ENCODE measurements at regions not wholly inside any gene's neighbourhood (a gene's known extent, or its start where the extent isn't known, plus 50 kb on each side); places are given as distances from the start of the nearest gene placed in this dataset.

- DNase-seq, result no peak
These were observed 394.3 kb downstream of the FOXO1 start for GRCh38 chr13:40271931-40272775.

GRCh38 chr13:40272776-40273139, 393.7 kb downstream of the FOXO1 start:
- DNase-seq, result no peak

- DNase-seq, result no peak
These were observed 393.0 kb downstream of the FOXO1 start for GRCh38 chr13:40273253-40274025.

DNA sequence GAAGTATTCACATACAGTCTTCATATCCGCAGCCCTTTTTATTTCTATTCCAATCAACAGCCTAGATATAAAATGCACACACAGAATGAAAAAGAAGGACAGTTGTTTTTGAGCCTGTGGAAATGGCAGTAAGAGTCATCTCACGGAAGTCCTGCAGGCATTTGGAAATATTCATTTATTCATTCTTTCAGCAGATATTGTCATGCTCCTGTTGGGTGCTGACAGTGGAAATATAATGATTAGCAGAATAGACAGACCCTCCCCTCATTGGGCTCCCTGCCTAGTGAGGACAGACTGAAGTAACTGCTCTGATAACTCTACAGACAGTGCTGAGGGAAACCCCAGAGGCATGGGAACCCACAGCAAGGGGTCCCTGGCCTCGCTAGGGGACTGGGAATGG, 392.3 kb downstream of the FOXO1 start:
- no peak for DNase-seq

GRCh38 chr13:40275155-40275554, 391.3 kb downstream of the FOXO1 start:
- DNase-seq, result no peak

- DNase-seq, result no peak
These were observed 390.8 kb downstream of the FOXO1 start for GRCh38 chr13:40275636-40276035.

GRCh38 chr13:40283666-40284065, 382.8 kb downstream of the FOXO1 start:
- no peak for DNase-seq

GRCh38 chr13:40285634-40286033, 380.8 kb downstream of the FOXO1 start:
- DNase-seq, result no peak

DNA sequence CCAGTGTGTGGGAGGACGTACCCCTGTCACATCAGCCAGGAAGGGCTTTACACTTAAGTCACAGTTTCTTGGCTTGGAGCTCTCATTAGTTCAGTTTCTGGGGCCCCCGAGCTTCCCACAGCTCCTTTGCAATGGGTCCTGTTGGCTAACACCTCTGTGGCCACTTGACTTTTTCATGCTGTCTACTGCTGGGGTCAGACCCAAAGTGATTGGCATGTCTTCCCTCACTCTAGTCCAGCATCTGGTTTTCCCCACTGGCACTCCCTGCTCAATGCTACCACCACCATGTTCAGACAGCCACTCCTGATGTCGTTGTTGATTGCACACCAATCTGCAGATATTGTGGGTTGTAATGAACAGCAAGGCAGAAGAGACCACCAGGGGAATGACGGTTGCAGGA, 379.0 kb downstream of the FOXO1 start:
- DNase-seq, result no peak

DNA sequence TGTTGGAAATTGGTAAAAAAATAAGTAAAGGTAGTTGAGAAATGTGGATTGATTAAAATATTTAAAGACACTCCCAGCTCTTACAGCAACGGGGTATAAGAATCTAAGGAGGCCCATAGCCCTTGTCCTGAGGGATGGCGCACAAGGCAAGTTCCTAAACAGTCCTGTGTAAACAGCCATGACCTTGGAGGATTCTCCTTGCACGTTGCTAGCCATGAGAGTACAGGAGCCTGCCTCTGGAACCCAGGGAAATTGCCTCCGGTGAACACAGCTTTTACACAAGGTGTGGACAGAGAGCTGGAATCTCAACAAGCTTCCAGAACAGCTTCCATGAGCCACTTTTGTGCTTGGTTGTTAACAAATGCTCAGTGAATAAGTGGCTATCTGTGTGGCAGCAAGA, 378.2 kb downstream of the FOXO1 start:
- DNase-seq, result no peak

- DNase-seq, result no peak
These were observed 375.7 kb downstream of the FOXO1 start for GRCh38 chr13:40290758-40291157.

GRCh38 chr13:40292108-40292507, 374.3 kb downstream of the FOXO1 start:
- no peak for DNase-seq

GRCh38 chr13:40292536-40292935, 373.9 kb downstream of the FOXO1 start:
- no peak for DNase-seq

DNA sequence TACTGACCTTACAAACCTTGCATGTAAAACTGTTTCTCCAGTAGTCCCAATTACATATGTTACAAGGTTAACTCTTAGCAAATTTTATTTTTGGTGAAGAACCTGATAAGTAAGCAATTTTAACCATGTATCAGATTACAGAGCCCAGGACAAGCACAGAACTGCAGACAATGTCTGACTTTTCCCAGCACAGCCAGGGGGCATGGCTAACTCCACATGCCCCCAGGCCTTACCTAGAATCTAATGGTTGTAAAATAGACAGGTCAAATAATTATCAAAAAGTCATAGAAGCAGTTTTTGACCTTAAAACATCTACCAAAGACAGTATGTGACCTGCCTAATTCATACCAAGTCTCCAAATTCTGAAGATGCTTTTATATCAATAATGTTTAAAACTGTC, 364.1 kb downstream of the FOXO1 start:
- DNase-seq, result no peak

DNA sequence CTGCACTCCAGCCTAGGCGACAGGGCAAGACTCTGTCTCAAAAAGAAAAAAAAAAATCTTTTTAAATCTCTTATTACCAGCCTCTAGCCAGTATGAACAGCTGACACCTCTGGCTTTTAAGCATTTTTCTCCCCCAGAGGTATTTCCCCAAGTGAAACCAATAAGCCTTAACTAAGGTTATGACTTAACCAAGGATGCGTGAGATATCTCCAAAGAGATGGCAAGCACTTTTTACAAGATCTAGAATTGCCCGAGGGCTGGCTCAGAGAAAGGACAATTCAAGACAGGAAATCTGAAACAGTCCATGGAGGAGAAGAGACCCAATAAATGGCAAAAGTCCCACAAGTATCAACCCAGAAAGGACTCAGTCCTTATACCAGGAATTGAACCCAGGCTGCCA, 362.1 kb downstream of the FOXO1 start:
- no peak for DNase-seq

DNA sequence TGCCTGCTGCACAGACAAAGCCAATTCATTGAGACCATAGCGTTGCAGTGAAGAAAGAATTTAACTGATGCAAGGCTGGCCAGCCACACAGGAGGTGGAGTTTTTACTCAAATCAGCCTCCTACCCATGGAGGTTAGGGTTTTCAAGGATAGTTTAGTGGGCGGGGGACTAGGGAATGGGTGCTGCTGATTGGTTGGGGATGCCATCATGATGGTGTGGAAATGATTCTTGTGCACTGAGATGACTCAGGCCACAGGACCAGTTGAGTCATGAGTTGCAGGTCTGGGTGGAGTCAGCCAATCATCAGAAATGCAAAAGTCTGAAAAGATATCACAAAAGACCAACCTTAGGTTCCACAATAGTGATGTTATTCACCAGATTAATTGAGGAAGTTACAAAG, 359.6 kb downstream of the FOXO1 start:
- DNase-seq, result peak; percentile 3

GRCh38 chr13:40309881-40310280, 356.6 kb downstream of the FOXO1 start:
- no peak for DNase-seq

DNA sequence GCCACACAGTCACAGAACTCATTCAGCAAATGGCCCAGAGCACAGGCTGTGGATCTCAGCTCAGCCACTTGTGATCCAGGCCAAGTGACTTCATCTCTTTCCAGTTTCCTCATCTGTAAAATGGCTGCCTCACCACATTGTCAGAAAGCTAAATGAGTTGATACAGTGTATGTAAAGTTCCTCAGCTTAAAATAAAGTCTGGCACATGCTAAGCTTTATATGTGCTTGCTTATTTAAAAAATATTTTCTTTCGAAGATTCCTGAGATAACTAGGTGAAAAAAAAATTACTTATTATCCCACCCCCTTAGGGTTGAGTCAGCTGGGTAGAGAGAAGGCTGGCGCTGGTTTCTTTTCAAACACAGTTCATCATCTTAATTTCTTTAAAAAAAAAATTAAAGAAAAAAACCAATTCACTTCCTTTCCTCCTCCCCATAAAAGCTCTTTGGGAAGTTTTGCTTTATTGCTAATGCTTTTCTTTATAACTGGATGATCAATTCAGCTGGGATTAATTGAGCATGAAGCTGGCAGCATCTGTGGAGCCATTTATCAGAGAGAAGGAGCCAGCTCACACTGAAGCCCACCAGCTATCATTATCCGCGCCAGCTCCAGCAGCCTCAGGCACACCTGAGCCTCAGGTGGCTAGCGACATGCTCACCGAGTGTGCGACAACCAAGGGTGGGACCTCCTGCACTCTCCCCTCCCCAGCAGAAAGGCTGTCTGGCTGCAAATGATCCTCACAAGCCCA, 354.9 kb downstream of the FOXO1 start:
- peak; percentile 26 for DNase-seq

DNA sequence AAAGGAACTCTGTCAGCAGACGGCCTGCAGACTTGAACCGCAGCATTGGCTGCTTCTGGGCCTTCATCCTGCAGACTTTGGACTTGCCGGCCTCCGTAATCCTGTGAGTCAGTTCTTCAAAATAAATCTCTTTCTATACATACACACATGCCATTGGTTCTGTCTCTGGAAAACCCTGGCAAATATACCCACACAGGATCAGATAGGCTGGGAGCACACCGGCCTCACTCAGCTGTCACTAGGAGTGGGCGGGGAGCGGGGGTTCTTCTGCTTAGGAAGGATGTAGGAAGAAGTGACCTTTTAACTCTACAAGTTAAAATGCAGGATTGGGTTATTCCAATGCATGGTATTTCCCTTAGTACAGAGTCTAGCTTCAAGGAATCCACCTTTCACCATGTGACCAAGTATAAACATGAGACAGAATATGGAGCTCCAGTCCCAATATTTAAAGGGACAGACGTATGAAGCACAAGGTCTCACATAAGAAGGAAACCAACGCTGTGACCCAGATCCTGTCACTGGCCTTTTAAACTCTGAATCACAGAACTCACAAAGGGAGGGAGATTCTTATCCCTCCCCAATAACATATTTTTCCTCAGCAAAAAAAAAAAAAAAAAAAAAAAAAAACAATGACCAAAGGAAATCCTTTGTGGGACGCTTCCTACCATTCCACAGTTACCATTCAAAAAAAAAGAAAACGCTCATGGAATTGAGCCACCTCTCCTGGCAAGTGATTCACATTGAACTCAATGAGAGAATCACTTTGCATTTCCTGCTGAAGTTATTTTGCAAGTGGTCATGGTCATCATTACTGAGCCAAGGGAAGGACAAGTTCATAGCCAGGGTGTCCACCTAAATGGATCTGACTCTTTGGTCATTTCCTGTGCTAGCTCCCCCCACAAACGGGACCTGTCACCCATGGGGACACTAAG, 352.9 kb downstream of the FOXO1 start:
- DNase-seq, result peak; percentile 52

DNA sequence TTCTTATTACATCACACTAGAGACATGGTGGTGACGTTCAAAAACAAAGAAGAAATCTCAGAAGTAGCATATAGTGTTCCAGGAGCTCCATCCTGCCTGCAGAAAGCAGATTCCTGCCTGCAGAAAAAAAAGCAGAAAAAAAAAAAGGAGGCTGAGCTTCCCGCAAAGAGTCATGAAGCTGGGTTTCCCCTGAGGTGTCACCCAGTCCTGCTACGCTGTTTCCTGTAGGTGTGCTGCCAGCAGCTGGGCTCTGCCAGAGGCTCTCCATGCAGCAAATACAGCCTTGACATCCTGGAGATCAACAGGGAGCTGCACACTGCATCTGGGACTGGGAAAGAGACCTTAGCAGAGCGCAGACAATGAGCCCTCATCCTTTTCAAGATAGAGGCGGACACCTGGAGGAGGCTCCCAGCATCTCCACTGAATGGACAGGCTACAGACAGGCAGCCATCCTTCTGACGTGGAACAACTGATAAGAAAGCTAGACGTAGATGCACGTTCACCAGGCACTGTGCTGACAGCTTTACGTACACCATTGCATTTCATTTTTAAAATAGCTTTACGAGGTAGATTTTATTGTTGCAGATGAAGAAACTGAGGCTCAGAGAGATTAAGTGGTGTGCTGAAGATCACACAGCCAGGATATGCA, 350.9 kb downstream of the FOXO1 start:
- no peak for DNase-seq

GRCh38 chr13:40316301-40316700, 350.1 kb downstream of the FOXO1 start:
- no peak for DNase-seq

DNA sequence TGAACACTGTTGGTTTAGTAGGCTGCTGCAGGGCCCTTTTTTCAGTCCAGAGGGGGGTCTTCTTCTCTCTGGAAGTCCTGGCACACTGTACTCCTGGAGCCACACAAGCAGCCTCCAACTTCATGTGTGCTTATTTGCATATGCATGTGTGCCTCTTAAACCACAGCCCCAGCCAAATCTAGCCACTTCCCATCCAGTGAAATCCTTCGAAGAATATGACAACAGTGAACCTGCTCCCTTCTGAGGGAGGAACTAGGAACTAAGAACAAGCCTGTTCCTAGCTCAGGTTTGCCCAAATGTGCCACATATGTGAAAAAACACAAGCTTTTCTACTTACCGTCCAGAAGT, 348.5 kb downstream of the FOXO1 start:
- DNase-seq, result no peak
